ENCODE measurements at regions not wholly inside any gene's neighbourhood (a gene's known extent, or its start where the extent isn't known, plus 50 kb on each side); places are given as distances from the start of the nearest gene placed in this dataset.

DNA sequence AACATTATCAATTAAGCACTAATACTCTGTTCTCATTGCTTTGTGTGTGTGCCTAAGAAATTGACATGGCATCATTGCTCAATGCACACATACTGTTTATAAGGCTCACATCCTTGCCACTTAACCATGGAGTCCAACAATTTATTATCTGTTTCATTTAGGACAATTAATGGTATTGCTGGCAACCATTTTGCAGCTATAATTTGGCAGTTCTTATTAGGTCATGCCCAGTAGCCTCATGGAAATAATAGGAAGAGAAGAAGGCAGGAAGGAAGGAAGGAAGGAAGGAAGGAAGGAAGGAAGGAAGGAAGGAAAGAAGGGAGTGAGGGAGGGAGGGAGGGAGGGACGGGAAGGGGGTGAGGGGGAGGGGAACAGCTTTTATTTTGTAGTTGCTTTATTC lies 285.5 kb upstream of the SLC24A2 start:
- no peak for TF ChIP-seq CTCF (IDR thresholded peaks at IDR 0.05; ENCODE audit: low read depth, low read length, missing control alignments)
- H3K4me3 ChIP-seq (ENCODE audit: low read depth, low read length): no peak overlapping the region
- no peak for DNase-seq (ENCODE audit: low read depth)
- in situ Hi-C loops (cut with HindIII; ENCODE audit: low sequenced_read_pairs): no loop called here

- no peak overlapping the region for H3K4me3 ChIP-seq (ENCODE audit: low read depth, low read length)
- in situ Hi-C loops (cut with HindIII; ENCODE audit: low sequenced_read_pairs): no loop called here
- no peak for TF ChIP-seq CTCF (IDR thresholded peaks at IDR 0.05; ENCODE audit: low read depth, low read length, missing control alignments)
- DNase-seq (ENCODE audit: low read depth): peak; percentile 38
Measured at GRCh38 chr9:20070336-20070735, 281.5 kb upstream of the SLC24A2 start.

DNA sequence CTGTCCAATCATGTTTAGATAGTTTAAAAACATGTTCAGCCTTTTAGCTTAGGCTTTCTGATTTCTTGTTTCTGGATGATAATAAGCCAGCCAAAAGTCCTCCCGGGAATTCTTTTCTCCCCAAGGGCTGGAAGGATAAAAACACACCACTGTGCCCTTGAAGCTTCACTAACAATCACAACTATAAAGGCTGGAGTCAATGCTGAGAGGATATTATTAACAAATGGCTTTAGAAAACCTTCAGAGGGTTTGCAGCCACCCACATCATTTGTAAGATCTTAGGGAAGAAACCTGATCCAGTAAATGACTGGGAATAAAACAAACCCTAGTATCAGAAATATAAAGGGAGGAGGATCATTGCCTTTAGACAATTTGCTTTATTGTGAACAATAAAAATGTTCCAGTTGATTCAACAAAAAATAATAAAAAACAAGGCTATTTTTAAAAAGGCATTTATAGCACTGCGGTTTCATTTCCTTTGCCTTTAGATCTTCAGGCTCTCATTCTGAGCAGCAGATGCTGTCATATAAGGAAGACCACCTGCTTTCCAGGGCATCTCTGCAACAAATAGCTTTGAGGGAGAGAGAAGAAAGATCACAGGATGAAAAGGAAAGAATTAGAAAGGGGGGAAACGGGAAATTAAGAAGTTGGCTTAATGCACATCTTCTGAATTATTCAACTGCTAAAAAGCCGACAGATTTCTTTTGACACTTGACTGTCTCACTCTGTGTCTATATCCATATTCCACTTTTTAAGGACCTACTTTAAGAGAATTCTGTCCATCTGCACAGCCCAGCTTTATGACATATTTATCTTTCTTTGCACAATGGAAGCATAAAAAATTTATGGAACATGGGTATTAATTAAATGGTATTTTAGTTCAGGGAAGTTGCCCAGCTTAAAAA lies 277.2 kb upstream of the SLC24A2 start:
- DNase-seq (ENCODE audit: low read depth): no peak
- TF ChIP-seq CTCF (IDR thresholded peaks at IDR 0.05; ENCODE audit: low read depth, low read length, missing control alignments): no peak
- no peak overlapping the region for H3K4me3 ChIP-seq (ENCODE audit: low read depth, low read length)
- in situ Hi-C loops (cut with HindIII; ENCODE audit: low sequenced_read_pairs): loop anchor here (5.0 kb wide), 1 partner anchor 91 kb away; no protein-coding TSS in a partner anchor

- no peak for DNase-seq (ENCODE audit: low read depth)
- no peak for TF ChIP-seq CTCF (IDR thresholded peaks at IDR 0.05; ENCODE audit: low read depth, low read length, missing control alignments)
- H3K4me3 ChIP-seq (ENCODE audit: low read depth, low read length): no peak overlapping the region
- in situ Hi-C loops (cut with HindIII; ENCODE audit: low sequenced_read_pairs): loop anchor here (5.0 kb wide), 1 partner anchor 92 kb away; no protein-coding TSS in a partner anchor
Measured at GRCh38 chr9:20065046-20065445, 276.2 kb upstream of the SLC24A2 start.

DNA sequence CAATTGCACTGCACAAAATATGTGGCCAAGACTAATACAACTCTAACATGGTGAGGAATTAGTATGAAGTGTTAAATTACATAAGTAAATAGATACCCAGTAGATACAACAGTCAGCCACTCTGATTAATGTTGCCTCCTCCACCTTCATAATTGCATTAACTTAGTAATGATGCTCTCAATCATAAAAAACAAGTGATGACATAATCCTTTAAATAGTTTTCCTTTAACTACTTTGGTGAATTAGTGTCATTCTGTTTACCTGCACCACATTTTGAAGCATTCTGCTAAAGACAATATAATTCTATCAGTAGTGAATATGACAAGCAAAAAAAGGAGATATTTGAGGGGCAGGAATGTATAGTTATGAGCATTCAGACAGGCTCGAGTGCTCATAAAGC lies 265.9 kb upstream of the SLC24A2 start:
- in situ Hi-C loops (cut with HindIII; ENCODE audit: low sequenced_read_pairs): no loop called here
- DNase-seq (ENCODE audit: low read depth): no peak
- H3K4me3 ChIP-seq (ENCODE audit: low read depth, low read length): no peak overlapping the region
- TF ChIP-seq CTCF (IDR thresholded peaks at IDR 0.05; ENCODE audit: low read depth, low read length, missing control alignments): no peak

GRCh38 chr9:20048985-20049384 lies 260.1 kb upstream of the SLC24A2 start:
- no peak for DNase-seq (ENCODE audit: low read depth)
- in situ Hi-C loops (cut with HindIII; ENCODE audit: low sequenced_read_pairs): no loop called here
- no peak for TF ChIP-seq CTCF (IDR thresholded peaks at IDR 0.05; ENCODE audit: low read depth, low read length, missing control alignments)
- H3K4me3 ChIP-seq (ENCODE audit: low read depth, low read length): no peak overlapping the region

Measured in astrocyte of the cerebellum (primary cell).